ENCODE measurements at regions not wholly inside any gene's neighbourhood (a gene's known extent, or its start where the extent isn't known, plus 50 kb on each side); places are given as distances from the start of the nearest gene placed in this dataset.
"Not testable (repeated sequence)": the region's sequence is repeated elsewhere in the genome, so short reads cannot be mapped to it uniquely, and the experiment has no call there.

- no peak for DNase-seq (ENCODE audit: low read depth)
Observed at GRCh38 chr9:33695299-33695698, 100.1 kb upstream of the PRSS3 start.

- no peak for DNase-seq (ENCODE audit: low read depth)
Observed at GRCh38 chr9:33695856-33696255, 99.5 kb upstream of the PRSS3 start.

- no peak for DNase-seq (ENCODE audit: low read depth)
Observed at GRCh38 chr9:33697171-33697570, 98.2 kb upstream of the PRSS3 start.

DNA sequence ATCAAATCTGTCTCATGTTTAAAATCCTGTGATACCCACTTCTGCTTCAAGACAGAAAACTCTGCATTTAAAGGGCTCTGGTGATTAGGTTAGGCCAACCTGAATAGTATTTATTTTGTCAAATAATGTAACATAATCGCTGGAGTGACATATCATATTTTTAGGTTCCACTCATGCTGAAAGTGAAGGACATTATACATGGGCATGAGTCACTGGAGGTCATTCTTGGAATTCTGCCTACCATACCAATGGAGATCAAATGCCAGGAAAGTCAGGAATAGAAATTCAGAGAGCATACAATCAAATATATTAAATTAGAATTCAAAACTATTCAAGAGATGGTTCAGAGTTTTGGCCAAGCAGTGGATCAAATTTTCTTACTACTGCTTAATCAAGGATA lies 97.1 kb upstream of the PRSS3 start:
- no peak for DNase-seq (ENCODE audit: low read depth)

DNA sequence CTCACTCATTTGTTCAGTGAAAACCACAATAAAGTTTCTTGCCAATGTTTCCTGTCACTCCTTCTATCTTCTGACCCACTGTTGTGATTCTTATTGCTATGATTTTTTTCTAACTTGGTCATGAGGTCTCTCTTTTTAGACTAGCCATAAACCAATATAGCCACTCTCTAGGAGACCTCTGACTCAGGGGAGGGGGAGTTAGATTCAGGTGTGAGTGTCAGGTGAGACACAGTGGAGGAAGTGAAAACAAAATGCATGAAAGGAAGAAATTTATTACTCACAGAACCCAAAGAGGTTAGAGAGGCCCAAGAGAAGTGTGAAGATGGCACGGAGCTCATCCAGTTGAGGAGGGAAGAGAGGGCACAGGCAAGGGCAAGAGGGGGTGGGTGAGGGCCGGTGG lies 94.4 kb upstream of the PRSS3 start:
- not testable (repeated sequence) for DNase-seq (ENCODE audit: low read depth)

- no peak for DNase-seq (ENCODE audit: low read depth)
Observed at GRCh38 chr9:33703430-33704102, 91.8 kb upstream of the PRSS3 start.

GRCh38 chr9:33705440-33705839 lies 89.9 kb upstream of the PRSS3 start:
- DNase-seq (ENCODE audit: low read depth), result not testable (repeated sequence)

DNA sequence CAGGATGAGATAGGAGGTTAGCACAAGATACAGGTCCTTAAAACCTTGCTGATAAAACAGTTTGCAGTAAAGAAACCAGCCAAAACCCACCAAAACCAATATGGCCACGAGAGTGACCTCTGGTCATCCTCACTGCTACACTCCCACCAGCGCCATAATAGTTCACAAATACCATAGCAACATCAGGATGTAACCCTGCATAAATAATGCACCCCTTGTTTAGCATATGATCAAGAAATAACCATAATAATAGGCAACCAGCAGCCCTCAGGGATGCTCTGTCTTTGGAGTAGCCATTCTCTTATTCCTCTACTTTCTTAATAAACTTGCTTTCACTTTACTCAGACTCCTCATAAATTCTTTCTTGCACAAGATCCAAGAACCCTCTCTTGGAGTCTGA lies 86.9 kb upstream of the PRSS3 start:
- no peak for DNase-seq (ENCODE audit: low read depth)

DNA sequence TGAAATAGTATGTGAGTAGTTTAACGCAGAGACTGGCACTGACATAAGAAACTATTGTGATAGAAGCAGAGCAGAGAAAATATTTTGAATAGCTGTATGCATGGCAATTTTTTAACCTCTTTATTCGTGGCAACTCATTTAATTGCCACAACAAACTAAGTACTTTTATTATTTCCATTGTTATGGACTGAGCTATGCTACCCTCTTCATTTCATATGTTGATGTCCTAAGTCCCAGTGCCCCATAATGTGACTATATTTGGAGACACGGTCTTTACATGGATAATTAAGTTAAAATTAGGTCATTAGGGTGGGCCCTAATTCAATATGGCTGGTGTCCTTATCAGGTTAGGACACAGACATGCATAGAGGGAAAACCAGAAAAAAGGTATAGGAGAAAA lies 86.1 kb upstream of the PRSS3 start:
- no peak for DNase-seq (ENCODE audit: low read depth)

- DNase-seq (ENCODE audit: low read depth), result not testable (repeated sequence)
Observed at GRCh38 chr9:33711418-33711817, 83.9 kb upstream of the PRSS3 start.

DNA sequence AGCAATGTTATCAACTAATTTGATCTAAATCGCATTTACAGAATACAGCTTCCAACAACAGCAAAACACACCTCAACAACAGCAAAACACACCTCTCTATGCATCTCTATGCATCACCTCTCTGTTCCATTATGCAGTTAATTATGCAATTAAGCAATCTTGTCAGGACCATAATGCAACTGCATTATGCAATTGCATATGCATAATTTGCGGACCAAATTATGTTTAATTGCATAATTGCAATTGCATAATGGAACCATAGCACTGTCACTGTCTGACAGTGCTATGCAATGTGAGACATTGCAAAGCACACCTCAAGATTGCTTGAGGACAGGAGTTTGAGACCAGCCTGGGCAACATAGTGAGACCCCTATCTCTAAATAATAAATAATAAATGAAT lies 80.4 kb upstream of the PRSS3 start:
- DNase-seq (ENCODE audit: low read depth), result no peak

- DNase-seq (ENCODE audit: low read depth), result no peak
Observed at GRCh38 chr9:33718987-33719386, 76.4 kb upstream of the PRSS3 start.

GRCh38 chr9:33719581-33720374 lies 75.6 kb upstream of the PRSS3 start:
- DNase-seq (ENCODE audit: low read depth), result no peak

- DNase-seq (ENCODE audit: low read depth), result peak; percentile 6
Observed at GRCh38 chr9:33721674-33722358, 73.5 kb upstream of the PRSS3 start.

DNA sequence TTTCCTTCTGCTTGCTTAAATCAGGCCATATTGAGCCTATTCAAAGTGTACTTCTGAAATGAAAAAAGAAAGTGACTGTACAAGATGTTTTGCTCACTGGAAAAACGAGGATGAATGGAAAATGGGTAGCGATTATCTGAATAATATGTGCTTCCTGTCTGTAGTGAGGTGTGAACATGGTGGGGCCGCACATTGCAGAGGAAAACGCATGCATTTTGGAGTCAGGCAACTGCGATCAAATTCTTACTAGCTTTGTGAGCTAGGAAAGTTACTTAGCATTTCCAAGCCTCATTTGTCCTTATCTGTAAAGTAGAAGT lies 73.0 kb upstream of the PRSS3 start:
- no peak for DNase-seq (ENCODE audit: low read depth)

DNA sequence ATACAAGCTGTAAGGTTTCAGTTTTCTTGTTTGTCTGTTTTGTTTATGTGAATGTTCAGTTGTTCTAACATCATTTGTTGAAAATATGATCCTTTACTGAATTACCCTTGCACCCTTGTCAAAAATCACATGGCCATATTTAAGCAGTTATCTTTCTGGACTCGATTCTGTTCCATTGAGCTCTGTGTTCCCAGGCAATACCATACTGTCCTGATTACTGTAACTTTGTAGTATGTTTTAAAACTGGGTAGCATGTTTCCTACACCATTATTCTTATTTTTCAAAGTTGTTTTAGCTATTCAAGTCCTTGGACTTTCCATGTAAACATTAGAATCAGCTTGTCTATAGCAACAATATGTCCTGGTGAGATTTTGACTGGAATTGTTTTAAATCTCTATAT lies 66.7 kb upstream of the PRSS3 start:
- no peak for DNase-seq (ENCODE audit: low read depth)

DNA sequence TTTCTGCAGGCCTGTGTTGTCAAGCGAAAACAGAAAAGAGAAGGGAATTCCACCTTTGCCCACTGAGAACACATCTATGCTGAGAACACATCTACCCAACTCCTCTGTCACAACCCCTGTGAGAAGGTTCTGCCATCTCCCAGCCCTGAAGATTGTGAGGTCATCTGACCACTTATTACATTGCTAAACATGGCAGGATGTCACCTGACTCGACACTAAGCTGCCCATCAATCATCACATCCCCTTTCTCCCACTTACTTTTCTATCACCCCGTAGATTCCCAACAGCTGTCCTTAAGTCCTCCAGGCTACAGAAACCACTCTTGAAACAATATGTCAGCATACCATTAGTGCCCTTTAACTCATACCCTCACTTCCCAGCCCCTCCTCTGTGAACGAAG lies 64.2 kb upstream of the PRSS3 start:
- no peak for DNase-seq (ENCODE audit: low read depth)

- no peak for DNase-seq (ENCODE audit: low read depth)
Observed at GRCh38 chr9:33731625-33732024, 63.7 kb upstream of the PRSS3 start.

- DNase-seq (ENCODE audit: low read depth), result not testable (repeated sequence)
Observed at GRCh38 chr9:33734247-33734940, 61.0 kb upstream of the PRSS3 start.

GRCh38 chr9:33734941-33735835 lies 60.2 kb upstream of the PRSS3 start:
- not testable (repeated sequence) for DNase-seq (ENCODE audit: low read depth)

- no peak for DNase-seq (ENCODE audit: low read depth)
Observed at GRCh38 chr9:33737811-33738606, 57.4 kb upstream of the PRSS3 start.
